ENCODE measurements at regions not wholly inside any gene's neighbourhood (a gene's known extent, or its start where the extent isn't known, plus 50 kb on each side); places are given as distances from the start of the nearest gene placed in this dataset.

GRCh38 chr9:129396365-129396708 is 218.3 kb upstream of the IER5L start:
- no peak for DNase-seq

GRCh38 chr9:129395633-129396364 is 217.7 kb upstream of the IER5L start:
- DNase-seq, result no peak

GRCh38 chr9:129394886-129395279 is 216.8 kb upstream of the IER5L start:
- no peak for DNase-seq

DNA sequence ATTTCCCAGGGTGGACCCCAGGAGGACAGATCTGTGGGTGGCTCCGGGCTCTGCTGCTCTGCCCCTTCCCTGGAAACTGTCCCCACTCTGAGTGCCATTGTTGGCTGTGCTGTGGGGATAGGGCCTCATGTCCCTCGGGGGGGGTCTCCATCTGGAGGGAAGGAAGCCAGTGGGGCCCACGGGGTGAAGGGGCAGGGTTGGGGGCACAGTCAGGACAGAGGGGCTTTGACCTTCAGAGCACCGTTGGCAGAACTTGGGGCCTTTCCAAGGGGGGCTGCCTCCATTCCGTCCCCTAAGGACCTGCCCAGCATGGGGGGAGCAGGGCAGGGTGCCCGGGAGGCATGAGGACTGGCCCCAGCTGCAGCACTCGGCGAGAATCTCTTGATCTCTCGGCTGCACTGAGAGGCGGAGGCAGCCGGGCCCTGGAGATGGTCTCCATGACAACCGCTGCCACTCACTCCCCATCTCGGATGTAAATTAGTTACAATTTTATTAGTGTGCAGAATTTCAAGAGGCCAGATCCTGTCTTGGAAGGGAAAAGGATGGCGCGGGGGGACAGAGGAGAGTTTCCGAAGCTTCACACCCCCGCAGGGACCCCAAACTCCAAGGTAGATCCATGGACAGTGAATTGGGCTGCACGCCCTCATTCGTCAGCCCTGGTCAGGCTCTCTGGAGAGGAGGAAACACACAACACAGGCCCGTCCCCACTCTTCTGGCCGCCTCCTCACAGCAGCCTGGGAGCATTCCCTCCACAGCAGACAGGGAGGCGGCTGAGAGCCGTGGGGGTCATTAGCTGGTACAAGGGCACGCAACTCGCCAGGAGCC is 216.2 kb upstream of the IER5L start:
- DNase-seq, result peak; percentile 17

DNA sequence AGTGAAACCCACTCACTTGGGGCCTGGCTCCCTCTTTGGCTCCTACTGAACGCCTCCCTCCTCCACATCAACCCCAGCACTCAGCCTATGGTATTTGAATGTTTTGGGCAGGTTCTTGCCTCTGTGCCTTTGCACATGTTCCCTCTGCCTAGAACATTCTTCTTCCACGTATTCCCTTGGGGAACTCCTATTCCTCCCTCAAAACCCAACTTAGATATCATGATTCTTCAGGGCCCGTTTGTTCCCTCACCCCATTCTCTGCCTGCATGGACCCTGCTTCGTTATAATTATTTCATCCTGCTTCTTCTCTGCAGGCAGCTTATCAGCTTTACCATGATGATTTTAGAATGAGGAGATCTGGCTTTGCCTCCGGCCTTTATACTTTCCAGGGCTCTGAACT is 215.0 kb upstream of the IER5L start:
- no peak for DNase-seq

DNA sequence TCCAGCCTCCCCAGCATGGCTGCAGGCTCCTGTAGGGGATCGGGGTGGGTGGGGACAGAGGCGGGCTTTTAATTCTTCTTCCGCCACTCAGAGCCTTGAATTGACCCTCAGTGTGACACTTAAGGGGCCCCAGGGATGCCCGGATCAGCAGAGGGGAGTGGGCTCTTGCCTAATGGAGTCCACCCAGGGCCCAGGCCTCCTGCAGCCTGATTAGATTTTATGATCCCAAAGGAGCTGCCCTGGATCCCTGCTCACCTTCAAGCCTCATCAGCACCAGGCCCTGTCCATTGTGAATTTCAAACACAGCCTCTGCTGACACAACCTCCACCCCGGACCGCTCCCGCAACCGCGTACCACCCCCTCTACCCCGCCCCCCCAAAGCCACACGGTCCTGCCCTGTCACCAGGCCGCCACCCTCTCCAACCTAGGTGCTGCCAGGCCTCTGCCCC is 214.1 kb upstream of the IER5L start:
- no peak for DNase-seq

GRCh38 chr9:129391221-129391661 is 213.2 kb upstream of the IER5L start:
- DNase-seq, result no peak

DNA sequence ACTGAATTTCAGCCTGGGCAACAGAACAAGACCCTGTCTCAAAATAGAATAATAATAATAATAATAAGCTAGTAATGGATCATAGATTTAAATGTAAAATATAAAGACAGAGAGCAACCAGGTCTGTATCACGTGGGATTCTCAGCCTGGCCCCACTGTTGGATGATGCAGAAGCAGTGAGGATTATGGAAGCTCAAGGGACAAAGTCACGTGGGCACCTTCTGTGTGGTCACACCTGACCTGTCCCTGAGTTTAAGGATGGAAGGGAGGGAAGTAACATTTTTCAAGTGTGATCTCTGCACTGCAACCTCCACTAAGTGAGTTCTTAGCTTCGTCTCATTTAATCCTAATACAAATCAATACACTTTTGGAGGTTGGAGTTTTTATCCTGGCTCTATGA is 212.5 kb upstream of the IER5L start:
- DNase-seq, result no peak

- DNase-seq, result no peak
Measured at GRCh38 chr9:129387822-129388221, 209.8 kb upstream of the IER5L start.

DNA sequence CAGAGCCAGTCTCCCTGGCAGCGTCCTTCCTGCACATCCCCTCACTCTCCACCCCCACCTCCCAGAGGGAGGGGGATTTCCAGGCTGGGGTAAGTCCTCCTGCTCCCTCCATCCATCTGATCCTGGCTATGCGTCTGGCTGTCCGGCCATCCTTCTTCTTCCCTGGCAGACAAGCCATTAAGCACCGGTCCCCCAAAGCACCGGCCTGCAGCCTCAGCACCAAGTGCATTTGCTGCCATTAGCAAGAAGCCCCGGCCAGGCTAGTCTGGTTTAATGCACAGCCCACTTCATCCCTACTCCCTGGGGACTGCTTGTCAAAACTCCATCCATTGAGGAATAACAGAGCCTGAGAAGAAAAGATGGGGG is 208.7 kb upstream of the IER5L start:
- no peak for DNase-seq

- DNase-seq, result no peak
Measured at GRCh38 chr9:129385211-129385934, 207.3 kb upstream of the IER5L start.

- no peak for DNase-seq
Measured at GRCh38 chr9:129384491-129385210, 206.6 kb upstream of the IER5L start.

DNA sequence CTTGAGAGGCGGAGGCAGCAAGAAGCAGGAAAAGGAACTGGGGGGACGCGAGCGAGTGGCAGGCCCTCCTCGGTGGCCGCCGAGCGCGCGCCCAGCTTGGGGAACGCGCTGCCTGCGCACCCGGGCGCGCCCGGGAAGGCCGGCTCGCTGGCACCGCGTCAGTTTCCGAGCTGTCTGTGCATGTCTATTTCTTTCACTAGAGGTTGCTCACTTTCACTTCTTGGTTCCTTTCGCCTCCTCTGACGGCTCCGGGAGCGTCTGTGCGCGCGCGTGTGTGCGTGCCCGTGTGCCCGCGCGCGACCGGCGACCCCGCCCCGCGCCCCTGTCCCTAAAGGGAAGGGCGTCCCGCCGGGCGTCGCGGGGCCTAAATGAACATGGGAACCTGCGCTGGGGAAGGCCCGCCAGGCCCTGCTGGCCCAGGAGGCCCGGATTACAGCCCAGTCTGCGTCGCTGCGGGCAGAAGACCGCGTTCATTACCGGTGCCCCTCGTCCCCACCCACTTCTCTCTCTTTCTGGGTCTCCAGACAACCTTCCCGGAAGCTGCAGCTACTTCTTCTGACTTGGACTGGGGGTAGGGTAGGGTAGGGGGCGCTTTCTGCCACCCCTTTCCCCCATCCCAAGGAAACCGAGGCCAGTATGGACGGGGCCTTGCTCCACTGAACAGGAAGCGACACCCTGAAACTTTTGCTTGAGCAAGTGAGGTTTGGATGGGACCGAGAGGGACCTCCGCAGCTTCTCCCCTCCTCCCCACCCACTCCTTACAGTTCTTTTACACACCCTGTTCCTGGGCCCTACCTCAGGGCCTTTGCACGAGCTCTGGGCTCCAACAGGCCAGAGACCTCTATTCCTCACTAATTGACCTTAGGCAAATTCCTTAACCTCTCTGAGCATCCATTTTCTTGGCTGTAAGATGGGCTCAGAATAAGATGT is 205.8 kb upstream of the IER5L start:
- peak; percentile 45 for DNase-seq

DNA sequence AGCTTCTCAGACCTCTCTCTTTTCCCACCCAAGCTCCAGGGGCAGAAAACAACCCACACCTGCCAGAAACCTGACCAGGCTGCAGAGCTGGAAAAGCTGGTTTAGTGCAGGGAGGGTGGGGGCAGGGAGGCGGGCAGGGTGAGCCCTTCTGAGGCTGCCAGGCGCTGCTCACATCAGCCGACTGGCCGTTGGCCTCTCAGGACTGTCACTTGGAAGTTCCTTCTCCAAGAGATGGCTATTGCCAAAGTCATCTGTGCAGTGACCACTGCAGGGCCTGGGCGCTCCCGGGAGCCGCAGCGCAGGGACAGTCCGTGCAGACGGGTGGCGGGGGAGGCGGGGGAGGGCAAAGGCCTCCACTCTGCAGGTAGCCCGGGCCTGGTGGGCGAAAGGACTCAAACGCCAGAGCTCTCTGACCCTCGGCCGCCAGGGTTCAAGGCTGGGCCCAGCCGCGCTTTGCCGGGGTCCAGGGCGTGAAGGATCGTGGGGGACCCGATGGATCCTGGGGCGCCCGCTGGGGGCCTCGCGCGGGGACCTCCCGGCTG is 205.0 kb upstream of the IER5L start:
- peak; percentile 70 for DNase-seq

GRCh38 chr9:129382281-129383018 is 204.4 kb upstream of the IER5L start:
- no peak for DNase-seq

GRCh38 chr9:129381481-129381957 is 203.5 kb upstream of the IER5L start:
- DNase-seq, result no peak

DNA sequence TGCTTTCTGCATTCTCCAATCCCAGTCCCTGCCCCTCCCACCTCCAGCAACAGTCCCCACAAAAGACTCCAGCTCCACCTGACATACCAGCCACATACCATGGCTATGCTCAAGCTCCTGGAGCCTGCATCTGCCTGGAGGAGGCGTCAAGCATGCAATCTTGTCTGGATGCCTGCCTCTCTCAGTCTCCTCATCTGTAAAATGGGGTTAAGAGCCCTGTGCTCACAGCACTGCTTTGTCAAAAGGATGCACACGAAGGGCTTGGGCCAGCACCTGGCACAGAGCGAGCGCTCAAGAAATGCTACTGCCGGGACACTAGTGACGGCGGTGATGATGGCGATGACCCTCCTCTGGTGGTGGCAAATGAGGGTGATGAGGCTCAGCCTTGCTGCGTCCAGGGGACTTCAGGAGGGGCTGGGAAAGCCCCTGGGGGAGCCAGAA is 202.9 kb upstream of the IER5L start:
- no peak for DNase-seq

DNA sequence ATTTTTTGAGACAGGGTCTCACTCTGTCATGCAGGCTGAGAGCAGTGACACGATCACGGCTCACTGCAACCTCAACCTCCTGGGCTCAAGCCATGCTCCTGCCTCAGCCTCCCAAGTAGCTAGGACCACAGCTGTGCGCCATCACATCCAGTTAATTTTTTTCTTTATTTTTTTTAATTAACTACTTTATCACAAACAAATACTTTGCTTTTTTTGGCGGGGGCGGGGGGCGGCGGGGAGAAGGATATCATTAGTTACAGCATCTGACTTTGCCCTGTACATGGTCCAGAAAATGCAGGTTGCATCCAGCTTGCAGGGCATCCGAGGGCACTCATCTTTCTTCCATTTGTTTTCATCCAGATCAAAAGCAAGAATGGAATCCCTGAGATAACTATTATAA is 201.8 kb upstream of the IER5L start:
- DNase-seq, result no peak

DNA sequence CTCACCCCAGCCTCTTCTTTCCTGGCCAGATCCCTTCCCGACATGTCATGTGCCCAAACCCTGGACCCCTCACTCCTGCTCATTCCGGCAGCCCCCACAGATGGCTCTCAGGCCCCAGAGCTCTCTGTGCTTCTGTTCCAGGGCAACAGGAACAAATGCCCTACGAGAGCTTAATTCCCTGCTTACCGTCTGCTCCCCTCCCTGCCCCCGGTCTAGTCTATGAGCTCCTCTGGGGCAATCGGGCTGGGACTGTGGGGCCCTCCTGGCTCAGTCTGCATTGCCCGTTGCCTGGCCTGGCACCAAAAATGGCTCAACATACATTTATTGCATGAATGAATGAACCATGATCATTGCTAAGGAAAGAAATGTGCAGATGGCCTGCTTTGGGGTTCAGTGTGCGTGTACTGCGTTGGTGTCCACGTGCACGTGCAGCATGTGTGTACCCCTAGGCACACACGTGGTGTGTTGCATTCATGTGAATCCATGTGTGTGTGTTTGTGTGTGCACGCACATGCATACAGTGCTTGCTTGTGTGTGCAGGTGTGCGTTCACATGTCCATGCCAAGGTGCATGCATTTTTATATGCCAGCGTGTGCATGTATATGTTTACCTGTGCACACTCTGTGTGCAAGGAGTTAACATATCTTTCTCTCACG is 201.2 kb upstream of the IER5L start:
- DNase-seq, result no peak

Data from NCI-H345 (cell line).